GM23338 (cell line): ENCODE measurements at regions not wholly inside any gene's neighbourhood (a gene's known extent, or its start where the extent isn't known, plus 50 kb on each side); places are given as distances from the start of the nearest gene placed in this dataset.

Experiments
- ATAC-seq: fragments of 200-7000 bp; cut with Tn5 transposase; 3 replicates; pipeline ENCODE4 v1.9.1; 2020
- DNase-seq: peaks from one replicate; pipeline ENCODE4 v3.0.0-alpha.2; 2015; ENCODE audit warnings: low spot score
- H2AFZ ChIP-seq: fragments of 200-600 bp; sonication (generic); 2 replicates; pipeline ENCODE4 v1.8.0; 2016; ENCODE audit warnings: antibody characterized with exemption, mild to moderate bottlenecking, moderate library complexity
- H3F3A ChIP-seq: fragments of 200-600 bp; sonication (generic); replicated peaks from 2 replicates; pipeline ENCODE4 v1.8.0; 2017; ENCODE audit warnings: antibody characterized with exemption, mixed run types, low read depth
- H3K27ac ChIP-seq: fragments of 200-600 bp; sonication (generic); 2 replicates; pipeline ENCODE4 v1.6.1; 2016; ENCODE audit warnings: low read depth
- H3K27me3 ChIP-seq: fragments of 200-600 bp; sonication (generic); 2 replicates; pipeline ENCODE4 v1.8.0; 2016; ENCODE audit warnings: mild to moderate bottlenecking, mixed run types, moderate library complexity; ENCODE audit not compliant: insufficient read depth
- H3K36me3 ChIP-seq: fragments of 200-600 bp; sonication (generic); 2 replicates; pipeline ENCODE4 v1.8.0; 2016; ENCODE audit warnings: mild to moderate bottlenecking; ENCODE audit not compliant: insufficient read depth
- H3K4me1 ChIP-seq: fragments of 200-600 bp; sonication (generic); 2 replicates; pipeline ENCODE4 v1.8.0; 2016; ENCODE audit warnings: mild to moderate bottlenecking, moderate library complexity; ENCODE audit not compliant: insufficient read depth
- H3K4me2 ChIP-seq: fragments of 200-600 bp; sonication (generic); 2 replicates; pipeline ENCODE4 v1.7.1; 2017; ENCODE audit warnings: mixed run types
- H3K4me3 ChIP-seq: fragments of 200-600 bp; sonication (generic); 2 replicates; pipeline ENCODE4 v1.6.1; 2016; ENCODE audit warnings: mixed run types
- H3K79me2 ChIP-seq: fragments of 200-600 bp; sonication (generic); replicated peaks from 2 replicates; pipeline ENCODE4 v1.8.0; 2017; ENCODE audit warnings: mild to moderate bottlenecking; ENCODE audit not compliant: insufficient read depth
- H3K9me2 ChIP-seq: fragments of 200-600 bp; sonication (generic); 2 replicates; pipeline ENCODE4 v1.8.0; 2017; ENCODE audit not compliant: insufficient read depth
- H4K20me1 ChIP-seq: fragments of 200-600 bp; sonication (generic); replicated peaks from 2 replicates; pipeline ENCODE4 v1.8.0; 2017; ENCODE audit warnings: mild to moderate bottlenecking; ENCODE audit not compliant: insufficient read depth
- H3K27ac Mint-ChIP-seq: 2 replicates; pipeline ENCODE4 v1.8.0; 2020; ENCODE audit warnings: inconsistent platforms, mild to moderate bottlenecking, moderate library complexity, mixed read lengths
- H3K27me3 Mint-ChIP-seq: 3 replicates; pipeline ENCODE4 v1.8.0; 2022; ENCODE audit warnings: low read depth, mild to moderate bottlenecking, moderate library complexity, mixed read lengths, inconsistent platforms; ENCODE audit not compliant: insufficient read depth, poor library complexity
- H3K36me3 Mint-ChIP-seq: 3 replicates; pipeline ENCODE4 v1.8.0; 2021; ENCODE audit warnings: low read depth, mild to moderate bottlenecking, inconsistent platforms, moderate library complexity, mixed read lengths
- H3K4me1 Mint-ChIP-seq: 3 replicates; pipeline ENCODE4 v1.8.0; 2020; ENCODE audit warnings: mild to moderate bottlenecking, inconsistent platforms, mixed read lengths
- H3K4me3 Mint-ChIP-seq: 3 replicates; pipeline ENCODE4 v1.8.0; 2021; ENCODE audit warnings: moderate library complexity, mild to moderate bottlenecking, inconsistent platforms, mixed read lengths
- H3K9me3 Mint-ChIP-seq: 3 replicates; pipeline ENCODE4 v1.8.0; 2020; ENCODE audit warnings: moderate library complexity, mild to moderate bottlenecking, inconsistent platforms, mixed read lengths
- CREB1 ChIP-seq: fragments of 250-450 bp; sonication (Bioruptor Pico); IDR thresholded peaks from 2 replicates; pipeline ENCODE4 v1.5.0; 2020; ENCODE audit warnings: low read depth, mild to moderate bottlenecking, moderate library complexity
- CTCF ChIP-seq, 2 experiments: fragments of 200-600 bp in 1 of 2; sonication (generic) in 1 of 2; conservative IDR thresholded peaks; 2 replicates each; pipeline versions ENCODE4 v1.5.1 to v1.6.1; 2016 to 2017; ENCODE audit warnings: antibody characterized with exemption in 2 of 2, low read depth in 2 of 2, mild to moderate bottlenecking in 2 of 2, moderate library complexity in 1 of 2
- ETS1 ChIP-seq: IDR thresholded peaks from 2 replicates; pipeline ENCODE4 v1.6.1; 2016; ENCODE audit warnings: antibody characterized with exemption
- EZH2 ChIP-seq: fragments of 200-600 bp; sonication (generic); IDR thresholded peaks from one replicate; pipeline ENCODE4 v1.8.0; 2017; ENCODE audit warnings: antibody characterized with exemption, mild to moderate bottlenecking, low read depth; ENCODE audit not compliant: unreplicated experiment
- EZH2phosphoT487 ChIP-seq: fragments of 200-600 bp; sonication (generic); IDR thresholded peaks from one replicate; pipeline ENCODE4 v1.8.1; 2018; ENCODE audit warnings: antibody characterized with exemption; ENCODE audit not compliant: unreplicated experiment
- JUNB ChIP-seq: IDR thresholded peaks from one replicate; pipeline ENCODE4 v1.6.1; 2016; ENCODE audit warnings: antibody characterized with exemption; ENCODE audit not compliant: unreplicated experiment
- NANOG ChIP-seq: IDR thresholded peaks from 2 replicates; pipeline ENCODE4 v1.6.1; 2016; ENCODE audit warnings: antibody characterized with exemption, borderline replicate concordance
- POLR2AphosphoS5 ChIP-seq: IDR thresholded peaks from 2 replicates; pipeline ENCODE4 v1.6.1; 2016; ENCODE audit warnings: antibody characterized with exemption, low read depth
- REST ChIP-seq: IDR thresholded peaks from one replicate; pipeline ENCODE4 v1.6.1; 2018; ENCODE audit warnings: antibody characterized with exemption; ENCODE audit not compliant: unreplicated experiment
- STAT1 ChIP-seq: IDR thresholded peaks from one replicate; pipeline ENCODE4 v1.6.1; 2016; ENCODE audit warnings: antibody characterized with exemption; ENCODE audit not compliant: unreplicated experiment
- ZNF114 ChIP-seq: fragments of 250-450 bp; sonication (Bioruptor Pico); IDR thresholded peaks from 2 replicates; pipeline ENCODE4 v1.5.0; 2020; ENCODE audit warnings: mild to moderate bottlenecking, moderate library complexity
- ZNF331 ChIP-seq: fragments of 250-450 bp; sonication (Bioruptor Pico); IDR thresholded peaks from 2 replicates; pipeline ENCODE4 v1.5.0; 2020; ENCODE audit warnings: low read depth, mild to moderate bottlenecking, moderate library complexity
- ZNF462 ChIP-seq: fragments of 250-450 bp; sonication (Bioruptor Pico); IDR thresholded peaks from 2 replicates; pipeline ENCODE4 v1.5.0; 2020; ENCODE audit warnings: mild to moderate bottlenecking, moderate library complexity

GRCh38 chr7:33728873-33729551 lies 176.3 kb upstream of the BMPER start:
- no peak for ATAC-seq
- H3K4me1 ChIP-seq = peaks cover 15% of the 10 kb centered on the region
- Mint-ChIP-seq H3K4me3 (no peak overlapping the region), H3K36me3 (0 out of 3 replicates have a peak, but pooled peaks cover 4% of the 10 kb centered on the region), H3K9me3 (0 out of 3 replicates have a peak, but pooled peaks cover 2% of the 10 kb centered on the region), H3K4me1 (peaks cover 20% of the 10 kb centered on the region), H3K27ac (no peak overlapping the region), H3K27me3 (peaks cover 2% of the 10 kb centered on the region)
- H3K36me3 ChIP-seq = no peaks in the 10 kb centered on the region
- H3K4me2 ChIP-seq = no peak overlapping the region
- H3K27ac ChIP-seq = no peak overlapping the region
- H3K4me3 ChIP-seq = no peak overlapping the region
- no peak for DNase-seq
- no peak overlapping the region for H2AFZ ChIP-seq
- H3K9me2 ChIP-seq = no peaks in the 10 kb centered on the region
- no peaks in the 10 kb centered on the region for H3F3A ChIP-seq
- H3K79me2 ChIP-seq = no peaks in the 10 kb centered on the region
- no peak for TF ChIP-seq CTCF (conservative IDR thresholded peaks at IDR 0.05; ENCODE audit: low read depth in 2 of 2)
- no peak for TF ChIP-seq STAT1
- TF ChIP-seq CREB1 (CRISPR knock-in tag) = no peak
- TF ChIP-seq REST = no peak
- no peak for TF ChIP-seq EZH2phosphoT487
- TF ChIP-seq ZNF462 (CRISPR knock-in tag) = no peak
- TF ChIP-seq NANOG = no peak
- TF ChIP-seq ETS1 = no peak
- no peak for TF ChIP-seq POLR2AphosphoS5
- TF ChIP-seq ZNF114 (CRISPR knock-in tag) = no peak
- no peak for TF ChIP-seq ZNF331
- no peak for TF ChIP-seq EZH2
- TF ChIP-seq JUNB = no peak
- no peaks in the 10 kb centered on the region for H4K20me1 ChIP-seq
- H3K27me3 ChIP-seq = no peaks in the 10 kb centered on the region
